Germinal center (tissue), 1 donor: ENCODE measurements at regions not wholly inside any gene's neighbourhood (a gene's known extent, or its start where the extent isn't known, plus 50 kb on each side); places are given as distances from the start of the nearest gene placed in this dataset.
"Not testable (repeated sequence)": the region's sequence is repeated elsewhere in the genome, so short reads cannot be mapped to it uniquely, and the experiment has no call there.

ENCODE experiments used
- DNase-seq: peaks from one replicate; pipeline ENCODE4 v3.0.0; 2012; ENCODE audit warnings: mixed read lengths, low spot score

- not testable (repeated sequence) for DNase-seq
Observed at GRCh38 chr1:146510248-146510983, 281.6 kb upstream of the NOTCH2NLA start.

GRCh38 chr1:146504121-146504520, 275.3 kb upstream of the NOTCH2NLA start:
- DNase-seq, result not testable (repeated sequence)

- not testable (repeated sequence) for DNase-seq
Observed at GRCh38 chr1:146487555-146487954, 258.7 kb upstream of the NOTCH2NLA start.

- not testable (repeated sequence) for DNase-seq
Observed at GRCh38 chr1:146487155-146487554, 258.3 kb upstream of the NOTCH2NLA start.

- DNase-seq, result not testable (repeated sequence)
Observed at GRCh38 chr1:146486300-146487014, 257.6 kb upstream of the NOTCH2NLA start.

GRCh38 chr1:146484195-146484594, 255.4 kb upstream of the NOTCH2NLA start:
- DNase-seq, result not testable (repeated sequence)

- DNase-seq, result not testable (repeated sequence)
Observed at GRCh38 chr1:146479188-146479587, 250.4 kb upstream of the NOTCH2NLA start.

GRCh38 chr1:146478125-146478720, 249.4 kb upstream of the NOTCH2NLA start:
- not testable (repeated sequence) for DNase-seq

GRCh38 chr1:146475086-146475485, 246.3 kb upstream of the NOTCH2NLA start:
- DNase-seq, result not testable (repeated sequence)

GRCh38 chr1:146474216-146474615, 245.4 kb upstream of the NOTCH2NLA start:
- DNase-seq, result not testable (repeated sequence)

GRCh38 chr1:146472192-146472861, 243.5 kb upstream of the NOTCH2NLA start:
- not testable (repeated sequence) for DNase-seq

GRCh38 chr1:146459939-146460338, 231.1 kb upstream of the NOTCH2NLA start:
- not testable (repeated sequence) for DNase-seq

GRCh38 chr1:146459308-146459707, 230.5 kb upstream of the NOTCH2NLA start:
- DNase-seq, result not testable (repeated sequence)

GRCh38 chr1:146448877-146449246, 220.0 kb upstream of the NOTCH2NLA start:
- DNase-seq, result not testable (repeated sequence)

- DNase-seq, result not testable (repeated sequence)
Observed at GRCh38 chr1:146448212-146448876, 219.5 kb upstream of the NOTCH2NLA start.

- DNase-seq, result not testable (repeated sequence)
Observed at GRCh38 chr1:146443871-146444222, 215.0 kb upstream of the NOTCH2NLA start.

- DNase-seq, result not testable (repeated sequence)
Observed at GRCh38 chr1:146443088-146443870, 214.5 kb upstream of the NOTCH2NLA start.

GRCh38 chr1:146438543-146438942, 209.7 kb upstream of the NOTCH2NLA start:
- not testable (repeated sequence) for DNase-seq

GRCh38 chr1:146416642-146417041, 187.8 kb upstream of the NOTCH2NLA start:
- DNase-seq, result not testable (repeated sequence)

- not testable (repeated sequence) for DNase-seq
Observed at GRCh38 chr1:146415017-146415416, 186.2 kb upstream of the NOTCH2NLA start.

- DNase-seq, result not testable (repeated sequence)
Observed at GRCh38 chr1:146413911-146414310, 185.1 kb upstream of the NOTCH2NLA start.
